GM23338 (cell line): ENCODE measurements at regions not wholly inside any gene's neighbourhood (a gene's known extent, or its start where the extent isn't known, plus 50 kb on each side); places are given as distances from the start of the nearest gene placed in this dataset.
A peak's percentile ranks its signal among the peaks of the same experiment; 100 is the strongest.

ENCODE experiments used
- ATAC-seq: fragments of 200-7000 bp; cut with Tn5 transposase; 3 replicates; pipeline ENCODE4 v1.9.1; 2020
- DNase-seq: peaks from one replicate; pipeline ENCODE4 v3.0.0-alpha.2; 2015; ENCODE audit warnings: low spot score
- H2AFZ ChIP-seq: fragments of 200-600 bp; sonication (generic); 2 replicates; pipeline ENCODE4 v1.8.0; 2016; ENCODE audit warnings: antibody characterized with exemption, mild to moderate bottlenecking, moderate library complexity
- H3F3A ChIP-seq: fragments of 200-600 bp; sonication (generic); replicated peaks from 2 replicates; pipeline ENCODE4 v1.8.0; 2017; ENCODE audit warnings: antibody characterized with exemption, mixed run types, low read depth
- H3K27ac ChIP-seq: fragments of 200-600 bp; sonication (generic); 2 replicates; pipeline ENCODE4 v1.6.1; 2016; ENCODE audit warnings: low read depth
- H3K27me3 ChIP-seq: fragments of 200-600 bp; sonication (generic); 2 replicates; pipeline ENCODE4 v1.8.0; 2016; ENCODE audit warnings: mild to moderate bottlenecking, mixed run types, moderate library complexity; ENCODE audit not compliant: insufficient read depth
- H3K36me3 ChIP-seq: fragments of 200-600 bp; sonication (generic); 2 replicates; pipeline ENCODE4 v1.8.0; 2016; ENCODE audit warnings: mild to moderate bottlenecking; ENCODE audit not compliant: insufficient read depth
- H3K4me1 ChIP-seq: fragments of 200-600 bp; sonication (generic); 2 replicates; pipeline ENCODE4 v1.8.0; 2016; ENCODE audit warnings: mild to moderate bottlenecking, moderate library complexity; ENCODE audit not compliant: insufficient read depth
- H3K4me2 ChIP-seq: fragments of 200-600 bp; sonication (generic); 2 replicates; pipeline ENCODE4 v1.7.1; 2017; ENCODE audit warnings: mixed run types
- H3K4me3 ChIP-seq: fragments of 200-600 bp; sonication (generic); 2 replicates; pipeline ENCODE4 v1.6.1; 2016; ENCODE audit warnings: mixed run types
- H3K79me2 ChIP-seq: fragments of 200-600 bp; sonication (generic); replicated peaks from 2 replicates; pipeline ENCODE4 v1.8.0; 2017; ENCODE audit warnings: mild to moderate bottlenecking; ENCODE audit not compliant: insufficient read depth
- H3K9me2 ChIP-seq: fragments of 200-600 bp; sonication (generic); 2 replicates; pipeline ENCODE4 v1.8.0; 2017; ENCODE audit not compliant: insufficient read depth
- H4K20me1 ChIP-seq: fragments of 200-600 bp; sonication (generic); replicated peaks from 2 replicates; pipeline ENCODE4 v1.8.0; 2017; ENCODE audit warnings: mild to moderate bottlenecking; ENCODE audit not compliant: insufficient read depth
- H3K27ac Mint-ChIP-seq: 2 replicates; pipeline ENCODE4 v1.8.0; 2020; ENCODE audit warnings: inconsistent platforms, mild to moderate bottlenecking, moderate library complexity, mixed read lengths
- H3K27me3 Mint-ChIP-seq: 3 replicates; pipeline ENCODE4 v1.8.0; 2022; ENCODE audit warnings: low read depth, mild to moderate bottlenecking, moderate library complexity, mixed read lengths, inconsistent platforms; ENCODE audit not compliant: insufficient read depth, poor library complexity
- H3K36me3 Mint-ChIP-seq: 3 replicates; pipeline ENCODE4 v1.8.0; 2021; ENCODE audit warnings: low read depth, mild to moderate bottlenecking, inconsistent platforms, moderate library complexity, mixed read lengths
- H3K4me1 Mint-ChIP-seq: 3 replicates; pipeline ENCODE4 v1.8.0; 2020; ENCODE audit warnings: mild to moderate bottlenecking, inconsistent platforms, mixed read lengths
- H3K4me3 Mint-ChIP-seq: 3 replicates; pipeline ENCODE4 v1.8.0; 2021; ENCODE audit warnings: moderate library complexity, mild to moderate bottlenecking, inconsistent platforms, mixed read lengths
- H3K9me3 Mint-ChIP-seq: 3 replicates; pipeline ENCODE4 v1.8.0; 2020; ENCODE audit warnings: moderate library complexity, mild to moderate bottlenecking, inconsistent platforms, mixed read lengths
- CREB1 ChIP-seq: fragments of 250-450 bp; sonication (Bioruptor Pico); IDR thresholded peaks from 2 replicates; pipeline ENCODE4 v1.5.0; 2020; ENCODE audit warnings: low read depth, mild to moderate bottlenecking, moderate library complexity
- EZH2 ChIP-seq: fragments of 200-600 bp; sonication (generic); IDR thresholded peaks from one replicate; pipeline ENCODE4 v1.8.0; 2017; ENCODE audit warnings: antibody characterized with exemption, mild to moderate bottlenecking, low read depth; ENCODE audit not compliant: unreplicated experiment
- NANOG ChIP-seq: IDR thresholded peaks from 2 replicates; pipeline ENCODE4 v1.6.1; 2016; ENCODE audit warnings: antibody characterized with exemption, borderline replicate concordance
- POLR2AphosphoS5 ChIP-seq: IDR thresholded peaks from 2 replicates; pipeline ENCODE4 v1.6.1; 2016; ENCODE audit warnings: antibody characterized with exemption, low read depth
- STAT1 ChIP-seq: IDR thresholded peaks from one replicate; pipeline ENCODE4 v1.6.1; 2016; ENCODE audit warnings: antibody characterized with exemption; ENCODE audit not compliant: unreplicated experiment
- ZNF331 ChIP-seq: fragments of 250-450 bp; sonication (Bioruptor Pico); IDR thresholded peaks from 2 replicates; pipeline ENCODE4 v1.5.0; 2020; ENCODE audit warnings: low read depth, mild to moderate bottlenecking, moderate library complexity
- TF ChIP-seq, protein P1 (sequence below), 2 experiments: fragments of 200-600 bp in 1 of 2; sonication (generic) in 1 of 2; conservative IDR thresholded peaks; 2 replicates each; pipeline versions ENCODE4 v1.5.1 to v1.6.1; 2016 to 2017; ENCODE audit warnings: antibody characterized with exemption in 2 of 2, low read depth in 2 of 2, mild to moderate bottlenecking in 2 of 2, moderate library complexity in 1 of 2
- TF ChIP-seq, protein P2 (sequence below): IDR thresholded peaks from one replicate; pipeline ENCODE4 v1.6.1; 2018; ENCODE audit warnings: antibody characterized with exemption; ENCODE audit not compliant: unreplicated experiment

DNA sequence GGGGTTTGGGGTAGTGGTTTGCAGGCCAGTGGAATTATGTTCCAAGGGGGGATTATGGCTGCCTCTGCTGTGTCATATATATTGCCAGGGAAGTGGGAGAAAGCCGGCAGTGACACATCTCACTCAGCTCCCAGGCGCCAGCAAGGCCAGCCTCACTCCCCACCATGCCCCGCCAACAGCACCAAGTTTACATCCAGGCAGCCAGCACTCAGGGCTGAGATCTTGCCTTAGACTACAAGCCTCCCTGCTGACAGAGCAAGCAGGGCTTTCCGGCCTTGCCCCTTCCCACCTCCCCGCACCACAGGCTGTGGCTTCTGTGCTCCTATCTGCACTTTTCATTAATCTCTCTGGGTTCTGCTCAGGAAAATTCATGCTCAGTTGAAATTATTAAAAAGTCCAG, 385.1 kb downstream of the MZT1 start (continued):
- TF ChIP-seq, protein P1, sequence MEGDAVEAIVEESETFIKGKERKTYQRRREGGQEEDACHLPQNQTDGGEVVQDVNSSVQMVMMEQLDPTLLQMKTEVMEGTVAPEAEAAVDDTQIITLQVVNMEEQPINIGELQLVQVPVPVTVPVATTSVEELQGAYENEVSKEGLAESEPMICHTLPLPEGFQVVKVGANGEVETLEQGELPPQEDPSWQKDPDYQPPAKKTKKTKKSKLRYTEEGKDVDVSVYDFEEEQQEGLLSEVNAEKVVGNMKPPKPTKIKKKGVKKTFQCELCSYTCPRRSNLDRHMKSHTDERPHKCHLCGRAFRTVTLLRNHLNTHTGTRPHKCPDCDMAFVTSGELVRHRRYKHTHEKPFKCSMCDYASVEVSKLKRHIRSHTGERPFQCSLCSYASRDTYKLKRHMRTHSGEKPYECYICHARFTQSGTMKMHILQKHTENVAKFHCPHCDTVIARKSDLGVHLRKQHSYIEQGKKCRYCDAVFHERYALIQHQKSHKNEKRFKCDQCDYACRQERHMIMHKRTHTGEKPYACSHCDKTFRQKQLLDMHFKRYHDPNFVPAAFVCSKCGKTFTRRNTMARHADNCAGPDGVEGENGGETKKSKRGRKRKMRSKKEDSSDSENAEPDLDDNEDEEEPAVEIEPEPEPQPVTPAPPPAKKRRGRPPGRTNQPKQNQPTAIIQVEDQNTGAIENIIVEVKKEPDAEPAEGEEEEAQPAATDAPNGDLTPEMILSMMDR (conservative IDR thresholded peaks at IDR 0.05; ENCODE audit: low read depth in 2 of 2) = no peak
- no peak for TF ChIP-seq STAT1
- TF ChIP-seq EZH2 = no peak
- no peak for TF ChIP-seq CREB1 (CRISPR knock-in tag)
- TF ChIP-seq, protein P2, sequence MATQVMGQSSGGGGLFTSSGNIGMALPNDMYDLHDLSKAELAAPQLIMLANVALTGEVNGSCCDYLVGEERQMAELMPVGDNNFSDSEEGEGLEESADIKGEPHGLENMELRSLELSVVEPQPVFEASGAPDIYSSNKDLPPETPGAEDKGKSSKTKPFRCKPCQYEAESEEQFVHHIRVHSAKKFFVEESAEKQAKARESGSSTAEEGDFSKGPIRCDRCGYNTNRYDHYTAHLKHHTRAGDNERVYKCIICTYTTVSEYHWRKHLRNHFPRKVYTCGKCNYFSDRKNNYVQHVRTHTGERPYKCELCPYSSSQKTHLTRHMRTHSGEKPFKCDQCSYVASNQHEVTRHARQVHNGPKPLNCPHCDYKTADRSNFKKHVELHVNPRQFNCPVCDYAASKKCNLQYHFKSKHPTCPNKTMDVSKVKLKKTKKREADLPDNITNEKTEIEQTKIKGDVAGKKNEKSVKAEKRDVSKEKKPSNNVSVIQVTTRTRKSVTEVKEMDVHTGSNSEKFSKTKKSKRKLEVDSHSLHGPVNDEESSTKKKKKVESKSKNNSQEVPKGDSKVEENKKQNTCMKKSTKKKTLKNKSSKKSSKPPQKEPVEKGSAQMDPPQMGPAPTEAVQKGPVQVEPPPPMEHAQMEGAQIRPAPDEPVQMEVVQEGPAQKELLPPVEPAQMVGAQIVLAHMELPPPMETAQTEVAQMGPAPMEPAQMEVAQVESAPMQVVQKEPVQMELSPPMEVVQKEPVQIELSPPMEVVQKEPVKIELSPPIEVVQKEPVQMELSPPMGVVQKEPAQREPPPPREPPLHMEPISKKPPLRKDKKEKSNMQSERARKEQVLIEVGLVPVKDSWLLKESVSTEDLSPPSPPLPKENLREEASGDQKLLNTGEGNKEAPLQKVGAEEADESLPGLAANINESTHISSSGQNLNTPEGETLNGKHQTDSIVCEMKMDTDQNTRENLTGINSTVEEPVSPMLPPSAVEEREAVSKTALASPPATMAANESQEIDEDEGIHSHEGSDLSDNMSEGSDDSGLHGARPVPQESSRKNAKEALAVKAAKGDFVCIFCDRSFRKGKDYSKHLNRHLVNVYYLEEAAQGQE = no peak
- no peak for TF ChIP-seq ZNF331 (CRISPR knock-in tag)

DNA sequence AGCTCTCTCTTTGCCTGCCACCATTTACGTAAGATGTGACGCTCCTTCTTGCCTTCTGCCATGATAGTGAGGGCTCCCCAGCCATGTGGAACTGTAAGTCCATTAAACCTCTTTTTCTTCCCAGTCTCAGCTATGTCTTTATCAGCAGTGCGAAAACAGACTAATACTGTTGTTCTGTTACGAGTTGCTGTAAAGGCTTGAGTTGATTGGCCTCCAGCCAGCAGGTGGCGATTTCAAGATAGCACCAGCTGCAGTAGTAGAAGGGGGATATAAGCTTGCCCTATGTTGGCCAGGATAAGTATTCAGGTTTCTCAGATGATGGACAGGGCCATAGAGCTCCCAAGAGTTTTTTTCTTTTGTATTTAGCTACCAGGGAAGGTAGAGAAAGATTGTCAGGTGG, 385.5 kb downstream of the MZT1 start:
- Mint-ChIP-seq H3K27ac (no peak overlapping the region), H3K36me3 (0 out of 3 replicates have a peak, but pooled peaks cover 3% of the 10 kb centered on the region), H3K27me3 (peaks cover 7% of the 10 kb centered on the region), H3K9me3 (peaks cover 3% of the 10 kb centered on the region), H3K4me3 (no peak overlapping the region), H3K4me1 (no peaks in the 10 kb centered on the region)
- peak; percentile 30; the same call in 1 of the 3 replicates for ATAC-seq
- Histone ChIP-seq H3K4me2 (no peak overlapping the region), H3K79me2 (no peaks in the 10 kb centered on the region), H3K27ac (no peak overlapping the region), H3K27me3 (no peaks in the 10 kb centered on the region), H4K20me1 (no peaks in the 10 kb centered on the region), H3K4me1 (no peaks in the 10 kb centered on the region), H3K4me3 (no peak overlapping the region), H3F3A (no peaks in the 10 kb centered on the region), H3K36me3 (no peaks in the 10 kb centered on the region), H2AFZ (no peak overlapping the region), H3K9me2 (no peaks in the 10 kb centered on the region; the same call in 1 of the 2 replicates)
- TF ChIP-seq EZH2 = no peak
- no peak for TF ChIP-seq POLR2AphosphoS5
- TF ChIP-seq, protein P1 (conservative IDR thresholded peaks at IDR 0.05; ENCODE audit: low read depth in 2 of 2) = peak; percentile 43 to 46
- TF ChIP-seq ZNF331 (CRISPR knock-in tag) = no peak
- TF ChIP-seq NANOG = no peak
- TF ChIP-seq STAT1 = no peak
- DNase-seq = peak; percentile 18
